Stimulated activated CD8-positive, alpha-beta memory T cell treated with anti-CD3 and anti-CD28 coated beads, Interleukin-4, amount 100 ng/mL, for 48 hours (primary cell): ENCODE measurements at regions not wholly inside any gene's neighbourhood (a gene's known extent, or its start where the extent isn't known, plus 50 kb on each side); places are given as distances from the start of the nearest gene placed in this dataset.

Experiments
- DNase-seq: peaks from one replicate; pipeline ENCODE4 v3.0.0-alpha.2; 2020

GRCh38 chr20:4069751-4070150 lies 54.4 kb upstream of the RNF24 start:
- no peak for DNase-seq

DNA sequence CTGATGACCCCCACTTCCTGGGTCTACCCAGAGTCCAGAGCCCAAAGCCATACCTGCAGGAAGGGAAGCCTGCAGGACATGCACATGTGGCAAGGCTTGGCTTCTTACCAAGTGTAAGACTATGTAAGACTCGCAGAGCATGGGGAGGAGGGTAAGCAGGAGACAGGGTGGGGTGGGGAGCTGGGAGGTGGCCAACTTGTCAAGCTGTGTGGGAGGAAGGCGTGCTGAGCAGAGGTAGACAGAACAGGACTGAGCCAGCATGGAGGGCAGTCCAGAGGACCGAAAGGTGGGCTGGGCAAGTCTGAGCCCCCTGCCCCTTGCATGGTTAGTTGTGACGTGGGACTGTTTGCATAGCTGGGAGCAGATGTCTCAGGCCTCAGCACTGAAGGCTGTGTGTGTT lies 53.4 kb upstream of the RNF24 start:
- DNase-seq: no peak

- no peak for DNase-seq
Observed at GRCh38 chr20:4067600-4068261, 52.4 kb upstream of the RNF24 start.

- DNase-seq: no peak
Observed at GRCh38 chr20:4066551-4066950, 51.2 kb upstream of the RNF24 start.

DNA sequence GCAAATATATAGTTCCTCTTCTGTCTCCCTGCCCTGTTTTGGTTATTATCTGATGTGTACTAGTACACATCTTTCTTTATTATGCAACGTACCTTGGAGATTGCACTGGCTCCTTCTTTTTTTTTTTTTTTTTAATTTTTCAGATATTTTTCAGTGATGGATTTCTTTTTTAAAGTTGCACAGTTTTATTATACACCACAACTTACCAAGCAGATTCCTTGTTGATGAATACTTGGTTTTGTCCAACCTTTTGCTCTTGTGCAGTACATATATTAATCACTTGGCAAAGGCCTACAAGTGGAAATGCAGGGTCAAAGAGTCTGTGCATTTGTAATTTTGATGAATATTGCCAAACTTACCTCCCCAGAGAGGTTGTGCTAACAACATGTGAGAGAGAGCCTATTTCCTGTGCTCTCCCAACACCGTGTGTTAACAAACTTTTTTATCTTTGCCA lies 50.1 kb upstream of the RNF24 start:
- no peak for DNase-seq
